NCI-H446 (cell line): ENCODE measurements at regions not wholly inside any gene's neighbourhood (a gene's known extent, or its start where the extent isn't known, plus 50 kb on each side); places are given as distances from the start of the nearest gene placed in this dataset.

Experiments
- DNase-seq, 2 experiments: peaks; one replicate each; lab custom pipeline; 2025; lab: John Stamatoyannopoulos, UW

DNA sequence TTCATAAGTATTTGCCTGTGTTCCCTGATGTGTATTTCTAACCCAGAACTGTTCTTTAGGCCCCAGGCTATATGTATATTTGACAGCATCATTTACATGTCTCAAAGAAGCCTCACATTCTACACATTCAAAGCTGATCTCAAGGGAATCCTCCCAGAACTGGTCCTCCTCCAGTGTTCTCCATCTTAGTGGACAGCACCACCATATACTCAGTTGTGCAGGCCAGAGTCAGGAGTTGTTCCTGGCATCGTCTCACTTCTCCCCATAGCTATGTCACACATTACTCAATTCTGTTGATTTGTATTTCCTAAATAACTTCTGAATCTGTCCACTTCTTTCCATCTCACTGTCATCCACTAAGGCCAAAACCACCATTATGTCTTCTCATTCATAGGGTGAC is 82.8 kb upstream of the TRPC3 start:
- no peak for DNase-seq

DNA sequence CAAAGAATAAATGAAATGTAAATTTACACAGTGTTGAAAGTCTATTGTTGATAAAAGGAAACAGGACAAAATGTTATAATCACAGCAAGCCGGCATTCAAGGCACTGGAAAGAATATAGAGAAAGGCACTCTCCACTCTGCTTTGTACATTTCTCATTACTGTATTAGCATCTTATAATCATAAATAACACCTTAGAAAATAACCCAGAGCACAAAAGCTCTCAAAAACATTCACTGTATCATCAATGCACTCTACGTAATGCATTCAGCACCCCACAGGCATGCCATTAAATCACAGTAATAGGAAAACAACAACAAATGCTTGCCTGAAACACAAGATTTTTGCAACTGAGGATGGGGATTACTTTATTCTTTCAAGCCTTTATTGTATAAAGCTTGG is 75.3 kb upstream of the TRPC3 start:
- DNase-seq: no peak

DNA sequence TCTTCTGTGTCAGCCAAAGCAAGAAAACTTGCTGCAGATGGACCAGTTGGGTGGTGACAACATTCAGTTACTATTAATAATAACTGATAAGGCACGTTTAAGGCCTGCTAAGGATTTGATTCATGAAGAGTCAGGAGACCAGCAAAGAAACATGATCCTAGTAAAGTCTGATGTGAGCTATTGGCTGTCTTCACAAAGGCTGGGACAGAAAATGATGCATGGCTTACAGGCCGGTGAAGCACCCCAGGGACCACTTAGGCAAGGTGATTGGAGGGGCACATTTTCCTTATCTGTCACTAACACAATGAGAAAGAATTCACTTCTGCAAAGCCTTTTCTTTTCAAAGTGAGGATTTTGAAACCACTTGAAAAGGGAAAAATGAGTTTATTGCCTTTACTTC is 65.4 kb upstream of the TRPC3 start:
- DNase-seq: no peak

DNA sequence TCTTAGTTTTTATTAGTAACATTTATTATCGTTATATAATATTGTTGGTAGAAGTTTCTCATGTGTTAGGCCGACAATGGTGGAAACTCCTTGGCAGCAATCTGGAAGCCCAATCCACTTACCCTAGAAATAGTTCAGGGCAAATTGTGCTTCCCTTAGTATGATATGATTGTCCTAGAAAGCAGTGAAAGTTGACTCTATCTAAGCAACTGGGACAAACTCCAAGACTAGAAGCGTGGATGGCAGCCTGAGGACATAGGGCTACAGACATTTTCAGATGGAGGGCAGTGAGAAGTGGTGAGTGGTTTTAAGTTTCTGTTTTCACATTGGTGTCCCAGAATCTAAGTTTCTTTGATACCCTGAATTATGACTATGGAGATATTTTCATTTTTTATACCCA is 63.3 kb upstream of the TRPC3 start:
- no peak for DNase-seq

DNA sequence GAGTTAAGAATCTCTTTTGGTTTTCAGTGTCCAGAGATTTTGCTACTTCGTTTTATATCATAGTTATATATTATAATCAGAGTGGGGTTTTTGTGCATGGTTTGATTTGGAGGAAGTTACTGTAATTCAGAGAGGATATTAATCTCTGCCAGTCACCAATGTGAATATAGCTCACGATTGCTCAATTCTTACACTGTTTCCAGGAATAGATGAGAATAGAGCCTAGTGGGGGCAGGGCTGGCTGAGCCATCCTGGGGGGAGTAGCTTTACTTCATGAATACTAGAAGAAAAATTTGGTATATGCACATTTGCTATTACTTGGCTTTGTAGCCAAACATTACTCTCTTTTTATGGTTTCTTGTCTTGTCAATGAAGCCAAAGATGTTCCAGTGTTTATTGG is 60.9 kb upstream of the TRPC3 start:
- no peak for DNase-seq

DNA sequence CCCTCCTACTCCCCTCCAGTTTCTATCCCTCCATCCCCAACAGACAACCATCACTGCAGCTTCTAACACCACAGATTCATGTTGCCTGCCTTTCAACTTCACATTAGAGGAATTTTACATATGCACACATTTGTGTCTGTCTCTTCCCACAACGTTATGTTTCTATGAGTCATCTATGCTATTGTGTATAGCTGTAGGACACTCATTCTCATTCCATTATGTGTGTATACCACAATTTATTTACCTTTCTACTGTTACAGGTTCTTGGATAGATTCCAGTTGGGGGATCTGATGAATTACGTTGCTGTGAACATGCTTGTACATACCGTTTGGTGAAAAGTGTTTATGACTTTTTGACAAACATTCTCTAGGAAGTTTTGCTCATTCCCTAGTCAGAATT is 58.8 kb upstream of the TRPC3 start:
- no peak for DNase-seq

DNA sequence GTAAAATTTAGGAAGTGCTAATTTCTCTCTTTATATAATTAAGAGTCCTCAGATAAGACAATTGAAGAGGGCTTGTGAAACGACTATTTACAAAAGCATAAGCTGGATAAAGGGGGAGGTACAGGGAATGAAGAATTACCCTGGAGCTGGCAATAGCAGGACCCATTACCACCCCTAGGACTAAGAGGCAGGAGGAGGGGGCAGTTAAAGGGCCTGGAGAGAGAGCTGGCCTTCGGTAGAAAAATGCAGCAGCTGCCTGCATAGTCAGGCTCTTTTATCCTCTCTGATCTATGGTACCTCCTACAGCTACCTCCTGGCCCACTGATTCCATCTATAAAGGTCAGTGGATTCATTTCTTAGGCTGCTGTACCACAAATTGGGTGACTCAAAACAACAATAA is 57.7 kb upstream of the TRPC3 start:
- no peak for DNase-seq

DNA sequence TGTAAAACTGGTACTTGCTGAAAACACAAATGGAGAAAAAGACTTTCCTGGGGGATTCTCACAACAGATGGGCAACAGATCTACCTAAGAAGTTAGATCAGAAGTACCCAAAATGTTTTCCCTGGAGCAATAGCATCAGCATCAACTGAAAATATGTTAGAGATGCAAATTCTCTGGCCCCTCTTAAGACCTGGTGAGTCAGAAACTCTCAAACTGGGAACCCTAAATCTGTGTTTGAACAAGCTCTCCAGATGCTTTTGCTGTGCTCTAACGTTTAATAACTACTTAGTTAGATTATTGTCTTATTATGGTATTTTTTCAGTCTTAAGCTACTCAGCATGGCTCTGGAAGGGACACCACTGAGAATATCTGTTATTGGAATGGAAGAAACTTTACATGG is 55.2 kb upstream of the TRPC3 start:
- no peak for DNase-seq

DNA sequence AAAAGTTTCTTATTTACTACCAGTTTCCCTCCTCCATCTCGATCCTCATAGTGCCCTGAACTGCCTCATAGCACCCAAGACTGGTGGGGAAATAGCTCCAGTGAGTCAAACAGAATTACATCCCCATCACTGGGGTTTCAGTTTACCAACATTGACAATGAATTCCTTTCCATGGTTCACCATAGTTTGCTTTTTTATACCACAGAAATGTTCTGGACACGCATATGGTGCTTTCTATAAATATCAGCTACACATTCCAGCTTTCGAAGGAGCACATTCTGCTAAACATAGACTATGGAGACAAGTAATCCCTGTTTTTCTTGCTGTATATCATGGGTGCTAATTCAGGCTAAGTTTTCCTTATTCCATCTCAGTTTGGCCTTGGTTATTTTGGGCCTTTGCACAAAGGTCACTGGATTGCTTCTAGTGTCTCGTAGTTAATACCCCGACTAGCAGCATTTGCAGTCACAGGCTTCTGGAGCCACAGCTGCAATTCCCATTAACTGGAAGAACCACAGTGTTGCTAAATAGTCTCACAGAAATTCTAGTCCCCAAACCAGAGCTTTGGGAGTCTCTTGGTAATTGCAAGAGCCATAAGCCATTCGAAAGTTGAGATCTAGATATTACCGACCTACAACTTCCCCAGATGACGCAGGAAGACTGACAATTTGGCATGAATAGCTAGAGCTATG is 53.4 kb upstream of the TRPC3 start:
- DNase-seq: no peak

DNA sequence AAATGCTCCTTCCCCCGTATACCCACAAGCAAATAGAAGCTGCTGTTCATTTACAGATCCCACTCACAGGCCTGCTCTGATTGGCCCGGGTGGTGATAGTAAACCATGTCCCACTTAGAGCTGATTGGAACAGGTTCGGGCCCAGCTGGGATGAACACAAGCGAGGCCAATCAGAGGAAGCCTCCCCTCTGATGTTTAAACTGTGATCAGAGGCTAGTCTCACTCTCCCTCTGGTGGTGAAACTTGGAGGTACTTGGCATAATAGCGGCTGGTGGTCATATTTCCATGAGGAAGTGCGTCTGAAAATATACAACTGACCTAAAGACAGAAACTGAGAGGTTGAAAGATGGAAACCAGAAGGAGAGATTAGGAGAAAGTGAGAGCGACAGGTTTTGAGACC is 51.5 kb upstream of the TRPC3 start:
- DNase-seq: peak in 1 of 2 experiments; percentile 50
